ENCODE measurements at regions not wholly inside any gene's neighbourhood (a gene's known extent, or its start where the extent isn't known, plus 50 kb on each side); places are given as distances from the start of the nearest gene placed in this dataset.
"Not testable (repeated sequence)": the region's sequence is repeated elsewhere in the genome, so short reads cannot be mapped to it uniquely, and the experiment has no call there.

DNA sequence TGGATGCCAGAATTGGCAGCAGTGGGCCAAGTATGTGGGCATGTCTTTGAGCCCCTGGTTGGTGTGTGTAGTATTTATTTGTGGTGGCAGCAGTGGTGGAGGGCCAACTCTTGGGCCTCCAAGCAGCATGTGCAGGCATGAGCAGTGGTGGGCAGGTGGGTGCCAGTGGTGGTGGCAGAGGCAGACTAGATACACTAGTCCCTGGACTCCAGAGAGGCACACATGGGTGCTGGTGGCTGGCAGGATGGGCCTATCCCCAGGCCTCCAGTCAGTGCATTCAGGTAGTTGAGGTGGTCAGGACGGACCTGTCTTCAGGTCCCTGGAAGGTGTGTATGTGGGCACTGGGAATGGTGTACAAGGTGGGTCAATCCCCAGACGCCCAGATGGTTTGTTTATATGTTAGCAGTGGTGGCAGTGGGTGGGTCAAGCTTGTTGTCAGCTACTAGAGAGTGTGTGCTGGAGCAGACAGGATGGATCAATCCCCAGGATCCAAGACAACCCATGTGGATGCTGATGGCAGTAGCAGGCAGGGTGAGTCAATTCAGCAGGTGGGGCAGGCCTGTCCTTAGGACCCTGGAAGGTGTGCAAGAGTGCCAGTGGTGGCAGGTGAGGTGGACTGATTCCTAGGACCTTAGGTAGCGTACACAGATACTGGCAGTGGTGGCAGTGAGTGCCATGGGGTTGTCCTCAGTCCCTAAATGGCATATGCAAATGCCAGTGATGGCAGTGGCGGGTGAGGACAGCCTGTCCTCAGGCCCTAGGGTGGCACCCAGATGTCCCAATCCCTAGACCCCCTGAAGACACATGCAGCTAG lies 294.3 kb downstream of the RPS24 start:
- no peak for DNase-seq

DNA sequence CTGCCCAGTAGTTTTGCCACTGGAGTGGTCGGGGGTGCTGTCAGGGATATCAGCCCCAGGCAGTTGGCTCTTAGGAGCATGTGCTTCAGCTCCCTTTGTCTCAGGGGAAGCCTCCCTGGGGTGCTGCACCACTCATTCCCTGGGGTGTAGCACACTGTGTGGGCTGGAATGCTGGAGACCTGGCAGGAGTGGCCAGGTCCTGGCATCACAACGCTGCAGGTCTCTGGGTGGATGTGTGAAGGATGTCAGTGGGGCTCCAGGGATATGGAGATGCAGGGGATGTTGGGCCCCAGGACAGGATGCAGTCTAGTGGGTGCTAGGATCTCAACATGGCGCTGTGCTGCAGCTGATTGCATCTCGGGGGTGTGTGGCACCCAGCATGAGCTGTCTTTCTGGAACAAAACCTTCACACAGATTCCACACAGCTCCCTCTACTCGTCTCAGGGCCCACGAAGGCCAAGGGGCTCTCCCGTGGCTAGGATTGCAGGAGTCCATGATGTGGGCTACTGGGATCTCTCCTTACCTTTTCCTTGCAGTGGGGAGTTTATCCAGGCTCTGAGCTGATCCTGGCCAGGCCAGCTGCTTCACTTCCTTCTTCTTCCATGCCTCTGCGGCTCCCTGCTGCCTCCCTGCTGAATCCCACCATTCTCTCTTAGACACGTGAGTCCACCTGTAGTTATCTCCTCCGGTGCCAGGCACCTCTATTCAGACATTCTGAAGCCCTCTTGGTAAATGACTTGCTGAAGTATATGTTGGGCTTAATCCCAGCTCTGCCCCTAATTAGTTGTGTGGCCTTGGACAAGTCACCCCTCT lies 295.1 kb downstream of the RPS24 start:
- no peak for DNase-seq

DNA sequence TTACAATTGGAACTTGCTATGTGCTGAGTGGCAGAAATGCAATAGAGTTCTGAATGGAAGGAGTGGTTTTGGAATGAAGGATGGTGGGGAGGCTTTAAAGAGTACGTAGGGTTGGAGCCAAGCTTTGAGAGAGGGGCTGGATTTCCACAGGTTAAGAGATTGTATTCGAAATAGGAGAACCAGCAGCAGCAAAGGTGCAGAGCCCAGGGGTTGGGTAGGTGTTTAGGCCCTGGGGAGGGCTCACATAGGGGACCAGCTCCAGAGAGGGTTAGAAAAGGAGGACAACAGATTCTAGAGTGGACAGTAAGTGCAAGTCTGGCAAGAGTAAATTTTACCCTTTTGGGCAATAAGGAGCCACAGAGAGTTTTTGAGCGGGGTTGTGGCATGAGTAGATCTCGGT lies 297.2 kb downstream of the RPS24 start:
- no peak for DNase-seq

DNA sequence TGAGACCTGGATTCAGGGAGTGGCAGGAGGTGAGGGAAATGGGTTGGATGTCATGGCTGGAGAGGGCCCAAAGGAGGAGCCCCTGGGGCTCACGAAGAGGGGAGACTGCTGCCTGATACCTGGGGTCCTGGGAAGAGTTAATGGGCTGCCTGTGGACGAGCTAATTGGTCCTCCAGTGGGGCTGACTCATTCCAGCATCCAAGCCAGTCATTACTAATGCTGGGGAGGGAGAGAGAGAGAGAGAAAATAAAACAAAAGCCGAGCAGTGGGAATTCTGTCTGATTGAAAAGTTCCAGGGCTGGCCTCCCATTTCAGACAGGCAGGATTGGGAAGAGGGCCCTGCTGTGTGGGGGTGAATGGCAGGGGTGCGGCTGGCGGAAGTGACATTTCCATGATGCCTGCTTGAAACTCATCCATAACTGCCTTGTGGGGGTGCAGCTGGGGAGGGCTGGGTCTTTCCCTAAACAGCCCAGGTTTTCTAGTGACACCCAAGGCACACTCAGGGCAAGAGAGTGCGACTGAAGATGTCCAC lies 297.8 kb downstream of the RPS24 start:
- DNase-seq: no peak

GRCh38 chr10:78332012-78332411 lies 298.3 kb downstream of the RPS24 start:
- DNase-seq: no peak

GRCh38 chr10:78332657-78333056 lies 299.0 kb downstream of the RPS24 start:
- DNase-seq: no peak

GRCh38 chr10:78333362-78334143 lies 299.9 kb downstream of the RPS24 start:
- no peak for DNase-seq

GRCh38 chr10:78335371-78335690 lies 301.7 kb downstream of the RPS24 start:
- no peak for DNase-seq

DNA sequence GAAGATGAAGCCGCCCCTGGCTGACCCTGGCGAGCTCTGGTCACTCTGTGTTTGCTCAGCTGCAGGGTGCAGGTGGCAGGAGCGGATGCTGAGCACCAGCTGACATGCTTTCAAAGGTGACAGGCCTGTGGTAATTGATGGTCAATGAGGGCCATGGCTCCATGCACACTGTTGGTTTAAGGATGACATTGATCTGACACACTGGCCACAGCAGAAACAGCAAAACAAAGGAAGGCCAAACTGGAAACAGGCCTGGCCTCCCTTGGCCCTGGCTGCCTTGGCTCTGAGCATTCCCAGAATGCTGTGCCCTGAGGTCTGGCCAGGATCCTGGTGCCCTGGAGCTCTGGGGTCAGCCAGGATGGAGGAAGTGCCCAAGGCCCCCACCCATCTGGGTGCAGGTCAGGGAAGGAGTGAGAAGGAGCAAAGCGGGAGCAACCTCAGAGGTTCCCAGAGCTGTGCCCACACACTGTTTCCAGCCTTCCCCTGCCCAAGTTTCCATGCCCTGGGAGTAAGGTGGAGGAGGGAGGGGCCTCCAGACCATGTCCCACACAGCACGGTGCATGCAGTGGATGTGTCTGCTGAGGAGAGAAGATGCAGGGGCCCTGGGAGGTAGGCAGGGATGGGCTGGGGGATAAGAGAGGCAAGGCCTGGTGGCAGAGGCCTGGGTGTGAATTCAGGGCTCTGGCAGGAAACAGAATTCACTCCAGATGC lies 302.2 kb downstream of the RPS24 start:
- no peak for DNase-seq

DNA sequence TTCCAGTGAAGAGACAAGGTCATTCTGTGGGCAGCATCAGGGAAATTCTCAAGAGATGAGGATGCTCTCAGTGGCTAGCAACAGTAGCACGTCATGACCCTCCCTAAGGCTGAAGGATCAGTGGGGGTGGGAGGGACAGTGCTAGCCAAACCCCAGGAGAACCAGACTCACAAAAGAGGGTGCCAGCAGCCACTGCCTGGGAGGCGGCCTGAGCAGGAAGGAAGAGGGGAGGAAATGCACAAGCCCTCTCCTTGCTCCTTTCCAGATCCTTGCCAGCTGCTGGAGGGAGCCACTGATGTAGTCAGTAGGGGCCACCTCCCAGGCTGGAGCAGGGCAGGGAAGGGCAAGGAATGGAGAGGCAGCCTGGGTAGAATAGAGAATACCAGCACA lies 302.7 kb downstream of the RPS24 start:
- DNase-seq: no peak

GRCh38 chr10:78337016-78337415 lies 303.4 kb downstream of the RPS24 start:
- DNase-seq: no peak

DNA sequence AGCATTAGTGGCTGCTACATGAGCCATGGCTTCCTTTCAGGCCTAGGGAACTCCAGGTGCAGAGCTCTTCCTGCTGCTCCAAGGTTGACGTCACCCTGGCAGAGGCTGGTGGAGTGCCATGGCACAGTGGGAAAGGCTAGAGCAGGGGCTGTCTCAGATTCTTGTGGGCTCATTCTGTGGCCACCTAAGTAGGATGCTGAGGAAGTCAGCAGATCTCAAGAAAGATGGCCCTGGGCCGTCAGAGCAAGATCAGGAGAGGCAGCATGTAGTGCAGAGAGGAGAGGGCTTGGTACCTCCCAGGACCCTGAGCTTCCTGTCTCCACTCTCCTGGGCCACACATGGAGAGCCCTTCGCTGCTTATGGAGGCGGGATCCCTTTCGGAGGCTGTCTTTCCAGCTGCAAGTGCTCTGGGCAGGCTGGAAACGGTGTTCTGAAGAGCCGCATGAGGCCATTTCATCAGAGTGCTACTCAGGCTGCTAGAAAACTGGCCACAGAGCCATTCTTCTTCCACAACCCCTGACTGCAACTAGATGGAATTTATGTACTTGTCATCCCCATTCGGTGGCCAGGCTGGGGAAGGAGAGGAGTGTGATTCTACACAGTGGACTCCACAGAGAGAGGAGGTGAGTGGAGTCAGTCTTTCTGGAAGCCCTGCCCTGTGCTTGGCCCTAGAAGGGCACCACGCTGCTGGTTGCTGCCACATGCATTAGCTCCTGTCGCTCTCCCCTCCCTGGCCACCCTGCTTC lies 304.2 kb downstream of the RPS24 start:
- DNase-seq: no peak

GRCh38 chr10:78338717-78339116 lies 305.1 kb downstream of the RPS24 start:
- DNase-seq: no peak

DNA sequence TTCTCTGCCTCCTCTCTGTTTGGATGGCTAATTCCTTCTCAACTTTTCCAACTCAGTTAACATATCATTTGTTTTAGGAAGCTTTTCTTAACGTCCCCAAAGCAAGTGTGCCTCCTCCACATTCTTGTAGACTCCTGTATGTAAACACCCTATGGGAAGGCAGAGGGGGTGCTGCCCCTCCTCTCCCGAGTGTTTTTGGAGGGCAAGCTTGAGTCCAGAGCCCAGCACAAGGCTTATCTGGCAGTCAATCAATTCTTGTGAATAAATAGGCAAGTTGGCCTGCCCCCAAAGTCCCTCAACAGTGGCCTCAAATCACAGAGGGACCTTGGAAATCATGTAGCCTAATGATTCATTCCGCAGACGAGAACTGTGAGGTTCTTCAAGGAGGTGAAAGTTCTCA lies 305.6 kb downstream of the RPS24 start:
- DNase-seq: no peak

DNA sequence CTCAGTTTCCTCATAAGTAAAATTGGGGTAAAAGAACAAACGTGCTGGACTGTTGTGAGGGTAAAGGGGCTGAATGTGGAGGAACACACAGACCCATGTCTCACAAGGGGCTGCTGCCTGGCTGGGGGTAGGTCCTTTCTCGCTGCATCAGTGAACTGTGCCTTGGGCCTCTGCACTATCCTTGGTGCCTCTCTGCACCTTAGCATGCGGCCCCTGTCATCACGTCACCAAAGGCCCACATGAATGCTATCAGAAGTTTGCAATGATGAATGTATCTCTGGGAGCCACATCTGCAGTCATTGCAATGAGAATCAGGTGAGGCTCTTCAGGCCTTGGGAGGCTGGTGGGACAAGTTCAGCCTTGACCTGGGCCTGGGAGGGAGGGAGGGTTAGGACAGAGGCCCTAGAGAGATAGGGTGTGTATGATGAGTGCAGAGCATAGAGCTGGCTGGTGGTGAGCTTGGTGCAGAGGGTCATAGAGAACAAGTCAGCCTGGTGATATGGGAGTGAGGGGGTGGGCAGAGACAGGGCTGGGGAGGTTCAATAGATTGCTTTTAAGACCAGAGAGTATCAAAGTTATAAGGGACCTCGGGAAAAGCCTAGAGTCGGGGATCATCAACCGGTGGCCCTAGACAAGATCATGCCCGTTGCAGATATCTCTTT lies 308.4 kb downstream of the RPS24 start:
- no peak for DNase-seq

- no peak for DNase-seq
Measured at GRCh38 chr10:78342827-78343653, 309.4 kb downstream of the RPS24 start.

GRCh38 chr10:78344257-78344656 lies 310.6 kb downstream of the RPS24 start:
- DNase-seq: not testable (repeated sequence)

DNA sequence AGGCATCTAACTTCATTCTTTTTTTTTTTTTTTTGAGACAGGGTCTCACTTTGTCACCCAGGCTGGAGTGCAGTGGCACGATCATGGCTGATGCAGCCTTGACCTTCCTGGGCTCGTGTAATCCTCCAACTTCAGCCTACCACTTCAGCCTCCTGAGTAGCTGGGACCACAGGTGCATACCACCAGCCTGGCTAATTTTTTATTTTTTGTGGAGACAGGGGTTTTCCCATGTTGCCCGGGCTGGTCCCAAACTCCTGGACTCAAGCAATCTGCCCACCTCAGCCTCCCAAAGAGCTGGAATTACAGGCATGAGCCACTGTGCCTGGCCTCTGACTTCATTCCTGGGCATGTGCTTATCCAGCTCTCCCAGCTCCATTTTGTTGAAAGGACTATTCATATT lies 311.9 kb downstream of the RPS24 start:
- not testable (repeated sequence) for DNase-seq

DNA sequence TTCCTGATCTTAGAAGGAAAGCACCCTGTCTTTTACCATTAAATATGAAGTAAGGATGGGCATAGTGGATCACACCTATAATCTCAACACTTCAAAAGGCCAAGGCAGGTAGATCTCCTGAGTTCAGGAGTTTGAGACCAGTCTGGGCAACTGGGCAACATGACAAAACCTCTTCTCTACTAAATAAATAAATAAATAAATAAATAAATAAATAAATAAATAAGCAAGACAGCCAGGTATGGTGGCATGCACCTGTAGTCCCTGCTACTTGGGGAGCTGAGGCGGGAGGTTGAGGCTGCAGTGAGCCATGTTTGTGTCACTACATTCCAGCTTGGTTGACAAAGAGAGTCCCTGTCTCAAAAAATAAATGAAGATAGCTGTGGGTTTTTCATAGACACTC lies 313.1 kb downstream of the RPS24 start:
- DNase-seq: no peak

GRCh38 chr10:78348411-78349164 lies 314.9 kb downstream of the RPS24 start:
- no peak for DNase-seq

All from activated naive CD4-positive, alpha-beta T cell treated with anti-CD3 and anti-CD28 coated beads, Interleukin-2, amount 50 U/mL, for 16 hours (primary cell).